ENCODE measurements at regions not wholly inside any gene's neighbourhood (a gene's known extent, or its start where the extent isn't known, plus 50 kb on each side); places are given as distances from the start of the nearest gene placed in this dataset.
"Not testable (repeated sequence)": the region's sequence is repeated elsewhere in the genome, so short reads cannot be mapped to it uniquely, and the experiment has no call there.

GRCh38 chr14:92223025-92223424 lies 99.9 kb upstream of the SLC24A4 start:
- no peak for DNase-seq

DNA sequence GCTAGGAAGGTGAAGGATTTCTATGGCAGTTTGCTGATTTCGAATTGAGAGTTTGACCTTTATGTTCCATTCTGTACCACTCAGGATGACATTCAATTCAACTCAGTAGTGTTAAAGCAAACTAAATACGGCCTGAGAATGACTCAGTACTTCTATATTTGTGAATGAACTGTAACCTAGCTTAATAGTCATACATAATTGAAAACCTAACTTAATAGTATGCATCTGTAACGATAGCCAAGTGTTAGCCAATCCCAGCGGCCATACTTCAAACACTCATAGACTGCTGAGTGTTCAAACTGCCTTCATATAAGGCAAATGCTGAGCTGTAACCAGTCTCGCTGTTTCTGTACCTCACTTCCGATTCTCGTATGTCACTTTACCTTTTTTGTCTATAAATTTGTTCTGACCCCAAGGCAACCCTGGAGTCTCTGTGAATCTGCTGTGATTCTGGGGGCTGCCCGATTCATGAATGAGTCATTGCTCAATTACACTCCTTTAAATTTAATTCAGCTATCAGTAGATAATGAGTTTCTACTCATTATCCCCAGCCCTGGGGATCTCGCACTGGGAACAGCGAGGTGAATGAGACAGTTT lies 98.5 kb upstream of the SLC24A4 start:
- DNase-seq = no peak

DNA sequence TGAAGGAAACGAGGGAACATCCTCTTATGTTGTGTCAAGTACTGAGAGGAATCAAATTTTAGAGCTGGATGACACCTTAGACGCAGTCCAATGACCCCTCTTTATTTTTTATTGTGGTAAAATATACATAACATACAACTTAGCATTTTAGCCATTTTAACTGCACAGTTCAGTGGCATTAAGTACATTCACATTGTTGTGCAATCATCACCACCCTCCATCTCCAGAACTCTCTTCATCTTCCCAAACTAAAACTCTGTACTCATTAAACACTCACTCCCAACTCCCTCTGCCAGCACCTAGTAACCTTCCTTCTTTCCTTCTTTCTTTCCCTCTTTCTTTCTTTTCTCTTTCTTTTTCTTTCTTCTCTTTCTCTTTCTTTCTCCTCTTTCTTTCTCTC lies 97.2 kb upstream of the SLC24A4 start:
- no peak for DNase-seq

GRCh38 chr14:92226166-92226565 lies 96.8 kb upstream of the SLC24A4 start:
- DNase-seq = not testable (repeated sequence)

GRCh38 chr14:92236243-92236900 lies 86.6 kb upstream of the SLC24A4 start:
- no peak for DNase-seq

- no peak for DNase-seq
Measured at GRCh38 chr14:92240658-92241057, 82.3 kb upstream of the SLC24A4 start.

- no peak for DNase-seq
Measured at GRCh38 chr14:92241966-92242595, 80.9 kb upstream of the SLC24A4 start.

DNA sequence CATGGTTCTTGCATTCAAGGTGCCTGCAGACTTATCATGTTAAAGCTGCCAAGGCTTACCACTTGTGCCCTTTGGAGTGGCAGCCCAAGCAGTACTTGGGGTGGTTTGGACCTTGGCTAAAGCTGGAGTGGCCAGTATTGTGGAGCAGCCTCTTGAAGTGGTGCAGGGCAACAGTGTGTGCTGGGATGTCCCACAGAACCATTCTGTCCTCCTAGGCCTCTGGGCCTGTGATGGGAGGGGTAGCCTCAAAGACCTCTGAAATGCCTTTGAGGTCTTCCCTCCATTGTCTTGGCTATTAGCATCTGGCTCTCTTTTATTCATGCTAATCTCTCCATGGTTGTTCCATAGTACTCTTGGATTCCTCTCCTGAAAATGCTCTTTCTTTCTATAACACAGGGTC lies 78.2 kb upstream of the SLC24A4 start:
- no peak for DNase-seq

DNA sequence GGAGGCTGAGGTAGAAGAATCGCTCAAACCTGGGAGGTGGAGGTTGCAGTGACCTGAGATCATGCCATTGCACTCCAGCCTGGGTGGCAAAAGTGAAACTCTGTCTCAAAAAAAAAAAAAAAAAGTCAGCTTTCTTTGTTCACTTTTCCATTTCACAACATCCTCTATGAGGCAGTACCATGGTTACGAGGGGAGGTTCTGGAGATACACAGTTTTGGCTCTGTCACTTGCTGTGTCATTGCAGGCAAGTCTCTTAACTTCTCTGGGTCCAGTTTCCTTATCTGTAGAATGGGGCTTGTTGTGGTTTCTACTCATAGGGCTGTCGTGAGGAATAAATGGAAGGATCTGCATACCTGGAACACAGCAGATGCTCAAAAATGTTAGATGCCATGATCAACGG lies 75.6 kb upstream of the SLC24A4 start:
- no peak for DNase-seq

DNA sequence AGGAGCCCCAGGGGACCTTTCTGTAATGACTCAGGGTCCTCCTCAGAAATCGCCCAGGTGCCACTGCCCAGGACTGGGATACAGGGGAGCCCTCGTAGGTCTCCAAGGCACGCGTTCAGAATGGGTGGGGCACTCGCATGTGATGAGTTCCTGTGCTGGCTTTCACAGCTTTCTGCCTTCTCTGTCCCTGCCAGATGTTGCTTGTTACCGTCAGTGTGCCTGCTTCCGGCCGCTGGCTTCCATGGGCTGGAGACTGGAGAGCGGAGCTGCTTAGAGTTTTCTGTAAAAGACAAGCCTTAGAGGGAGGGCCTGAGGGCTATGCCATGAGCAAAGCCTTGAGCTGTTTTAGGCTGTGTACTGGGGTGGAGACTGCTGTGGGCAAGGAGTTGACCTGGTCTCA lies 75.0 kb upstream of the SLC24A4 start:
- no peak for DNase-seq

DNA sequence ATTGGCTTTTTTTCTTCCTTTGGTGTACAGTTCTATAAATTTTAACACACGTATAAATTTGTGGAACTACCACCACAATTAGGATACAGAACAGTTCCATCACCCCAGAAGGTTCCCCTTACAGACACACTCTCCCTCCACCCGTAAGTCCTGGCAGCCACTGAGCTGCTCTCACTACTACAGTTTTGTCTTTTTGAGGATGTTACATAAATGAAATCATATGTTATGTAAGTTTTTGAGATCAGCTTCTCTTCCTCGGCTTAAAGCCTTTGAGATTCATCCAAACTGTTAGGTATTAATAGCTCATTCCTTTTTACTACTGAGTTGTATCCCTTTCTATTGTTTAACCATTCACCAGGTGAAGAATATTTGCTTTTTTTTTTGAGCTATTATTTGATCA lies 74.3 kb upstream of the SLC24A4 start:
- DNase-seq = no peak

GRCh38 chr14:92250366-92250765 lies 72.6 kb upstream of the SLC24A4 start:
- not testable (repeated sequence) for DNase-seq

GRCh38 chr14:92252323-92252722 lies 70.6 kb upstream of the SLC24A4 start:
- DNase-seq = no peak

GRCh38 chr14:92253381-92253894 lies 69.5 kb upstream of the SLC24A4 start:
- DNase-seq = peak; percentile 10

- no peak for DNase-seq
Measured at GRCh38 chr14:92254786-92255185, 68.2 kb upstream of the SLC24A4 start.

DNA sequence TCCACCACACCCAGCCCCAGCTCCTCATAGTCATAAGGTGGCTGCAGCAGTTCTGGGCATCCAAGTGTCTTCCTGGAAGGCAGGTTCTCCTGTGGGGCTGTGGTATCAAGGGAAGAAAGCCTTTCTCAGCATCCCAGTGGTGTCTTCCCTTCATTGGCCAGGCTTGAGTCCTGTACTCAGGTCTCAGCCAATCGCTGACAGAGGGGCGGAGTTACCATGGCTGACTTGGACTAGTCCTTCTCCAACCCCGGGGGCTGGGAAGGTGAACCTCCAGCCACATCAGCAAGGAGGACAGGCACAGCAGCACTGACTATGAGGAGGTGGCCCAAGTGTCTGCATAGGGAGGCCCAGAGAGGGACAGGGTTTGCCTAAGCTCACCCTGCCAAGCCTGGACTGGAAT lies 64.0 kb upstream of the SLC24A4 start:
- DNase-seq = no peak

- DNase-seq = no peak
Measured at GRCh38 chr14:92259613-92260357, 63.2 kb upstream of the SLC24A4 start.

DNA sequence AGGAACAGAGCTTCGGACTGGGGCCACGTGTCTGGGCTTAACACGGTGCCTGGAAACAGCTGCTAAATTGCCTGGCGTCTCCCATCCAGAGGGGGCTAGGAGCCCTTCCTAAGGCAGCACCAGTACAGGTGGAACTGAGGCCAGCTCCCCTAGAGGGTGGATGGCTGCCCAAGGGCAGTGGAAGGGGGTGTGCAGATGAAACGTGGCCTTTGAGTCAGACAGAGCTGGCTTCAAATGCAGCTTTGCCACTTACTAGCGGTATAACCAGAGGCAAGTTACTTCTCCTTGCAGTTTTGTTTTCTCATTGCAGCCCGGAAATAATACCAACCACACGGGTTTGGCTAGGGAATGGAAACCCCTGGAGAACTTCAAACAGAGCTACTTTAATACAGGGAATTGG lies 59.3 kb upstream of the SLC24A4 start:
- no peak for DNase-seq

- DNase-seq = no peak
Measured at GRCh38 chr14:92264195-92264594, 58.8 kb upstream of the SLC24A4 start.

DNA sequence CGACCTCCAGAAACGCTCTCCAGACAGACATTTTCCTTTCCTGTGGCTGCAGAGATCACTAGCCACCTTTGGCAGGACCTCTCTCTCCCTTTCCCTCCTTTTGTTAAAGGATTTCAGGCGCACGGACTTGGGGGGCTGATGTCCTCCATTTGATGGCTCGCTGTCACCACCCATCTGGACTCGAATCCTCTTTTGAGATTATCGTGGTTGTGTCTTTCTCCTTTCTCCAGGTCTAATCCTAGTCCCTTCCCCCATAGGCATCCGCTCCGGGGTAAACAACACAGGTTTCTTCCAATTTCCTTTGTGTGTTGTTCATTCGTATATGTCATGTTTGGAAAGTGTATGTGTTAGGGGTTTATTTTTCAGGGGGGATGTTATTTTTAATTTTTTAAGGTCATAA lies 56.7 kb upstream of the SLC24A4 start:
- DNase-seq = no peak

All from NCI-H526 treated with DMSO at 0.1 percent for 48 hours (cell line).